ENCODE measurements at regions not wholly inside any gene's neighbourhood (a gene's known extent, or its start where the extent isn't known, plus 50 kb on each side); places are given as distances from the start of the nearest gene placed in this dataset.

- TF ChIP-seq CTCF (IDR thresholded peaks at IDR 0.05) = no peak
- intact Hi-C loops (cut with micrococcal nuclease) = no loop called here
- Histone ChIP-seq H3K27ac (ENCODE audit: low read length) (no peak overlapping the region), H3K27me3 (ENCODE audit: control insufficient read depth, insufficient read depth, low read length) (no peaks in the 10 kb centered on the region), H3K4me1 (ENCODE audit: control insufficient read depth, insufficient read depth, low read length) (no peaks in the 10 kb centered on the region), H3K36me3 (ENCODE audit: control insufficient read depth, insufficient read depth, low read length) (no peaks in the 10 kb centered on the region), H3K4me3 (ENCODE audit: low read length) (no peak overlapping the region), H3K9me3 (ENCODE audit: control insufficient read depth, insufficient read depth, low read length) (no peaks in the 10 kb centered on the region)
- no peak overlapping the region for H3K27ac Mint-ChIP-seq
- H3K27me3 Mint-ChIP-seq (ENCODE audit: low read depth in 2 of 2) = no peaks in the 10 kb centered on the region
- peaks cover 0 to 4% of the 10 kb centered on the region in 2 donors for H3K9me3 Mint-ChIP-seq
- DNase-seq = no peak
- WGBS (ENCODE audit: insufficient coverage) = 60% methylated on average over 1 of the region's 1 CpG
- no peaks in the 10 kb centered on the region for H3K4me1 Mint-ChIP-seq
- no peak overlapping the region for H3K4me3 Mint-ChIP-seq
- no peak for ATAC-seq
- H3K36me3 Mint-ChIP-seq = no peaks in the 10 kb centered on the region
These were observed 114.4 kb upstream of the API5 start for GRCh38 chr11:43197379-43197778.

- Histone ChIP-seq H3K9me3 (ENCODE audit: control insufficient read depth, insufficient read depth, low read length) (no peaks in the 10 kb centered on the region), H3K36me3 (ENCODE audit: control insufficient read depth, insufficient read depth, low read length) (no peaks in the 10 kb centered on the region), H3K4me3 (ENCODE audit: low read length) (no peak overlapping the region), H3K27me3 (ENCODE audit: control insufficient read depth, insufficient read depth, low read length) (no peaks in the 10 kb centered on the region), H3K4me1 (ENCODE audit: control insufficient read depth, insufficient read depth, low read length) (no peaks in the 10 kb centered on the region), H3K27ac (ENCODE audit: low read length) (no peak overlapping the region)
- Mint-ChIP-seq H3K9me3 (peaks cover 2 to 4% of the 10 kb centered on the region in 2 donors), H3K27me3 (ENCODE audit: low read depth in 2 of 2) (no peaks in the 10 kb centered on the region), H3K27ac (no peak overlapping the region), H3K36me3 (no peaks in the 10 kb centered on the region), H3K4me3 (no peak overlapping the region), H3K4me1 (no peaks in the 10 kb centered on the region)
- DNase-seq = no peak
- TF ChIP-seq CTCF (IDR thresholded peaks at IDR 0.05) = no peak
- ATAC-seq = no peak
- intact Hi-C loops (cut with micrococcal nuclease) = no loop called here
- WGBS (ENCODE audit: insufficient coverage) = 47% methylated on average over 1 of the region's 1 CpG
These were observed 111.8 kb upstream of the API5 start for GRCh38 chr11:43200031-43200430.

- TF ChIP-seq CTCF (IDR thresholded peaks at IDR 0.05) = no peak
- no peaks in the 10 kb centered on the region for H3K27me3 Mint-ChIP-seq (ENCODE audit: low read depth in 2 of 2)
- Histone ChIP-seq H3K4me1 (ENCODE audit: control insufficient read depth, insufficient read depth, low read length) (no peaks in the 10 kb centered on the region), H3K27ac (ENCODE audit: low read length) (no peak overlapping the region), H3K36me3 (ENCODE audit: control insufficient read depth, insufficient read depth, low read length) (no peaks in the 10 kb centered on the region), H3K27me3 (ENCODE audit: control insufficient read depth, insufficient read depth, low read length) (no peaks in the 10 kb centered on the region), H3K4me3 (ENCODE audit: low read length) (no peak overlapping the region), H3K9me3 (ENCODE audit: control insufficient read depth, insufficient read depth, low read length) (peaks cover 4% of the 10 kb centered on the region)
- no peak overlapping the region for H3K27ac Mint-ChIP-seq
- H3K4me1 Mint-ChIP-seq = no peaks in the 10 kb centered on the region
- DNase-seq (no peak), ATAC-seq (no peak)
- 80% methylated on average over 10 of the region's 10 CpGs for WGBS (ENCODE audit: insufficient coverage)
- peaks cover 5 to 18% of the 10 kb centered on the region in 2 donors for H3K9me3 Mint-ChIP-seq
- peaks cover 23% of the 10 kb centered on the region for H3K36me3 Mint-ChIP-seq
- intact Hi-C loops (cut with micrococcal nuclease) = no loop called here
- H3K4me3 Mint-ChIP-seq = no peak overlapping the region
These were observed 99.5 kb upstream of the API5 start for GRCh38 chr11:43212279-43212678.

GRCh38 chr11:43214471-43214870 lies 97.3 kb upstream of the API5 start:
- H3K4me1 ChIP-seq (ENCODE audit: control insufficient read depth, insufficient read depth, low read length) = no peaks in the 10 kb centered on the region
- no peak overlapping the region for H3K4me3 ChIP-seq (ENCODE audit: low read length)
- Mint-ChIP-seq H3K36me3 (peaks cover 5% of the 10 kb centered on the region), H3K4me1 (no peaks in the 10 kb centered on the region), H3K9me3 (peaks cover 9 to 12% of the 10 kb centered on the region in 2 donors), H3K4me3 (no peak overlapping the region), H3K27ac (no peak overlapping the region), H3K27me3 (ENCODE audit: low read depth in 2 of 2) (no peaks in the 10 kb centered on the region)
- peaks cover 4% of the 10 kb centered on the region for H3K9me3 ChIP-seq (ENCODE audit: control insufficient read depth, insufficient read depth, low read length)
- H3K27ac ChIP-seq (ENCODE audit: low read length) = no peak overlapping the region
- H3K27me3 ChIP-seq (ENCODE audit: control insufficient read depth, insufficient read depth, low read length) = no peaks in the 10 kb centered on the region
- no peak for DNase-seq
- no peak for ATAC-seq
- intact Hi-C loops (cut with micrococcal nuclease) = no loop called here
- no peaks in the 10 kb centered on the region for H3K36me3 ChIP-seq (ENCODE audit: control insufficient read depth, insufficient read depth, low read length)
- no peak for TF ChIP-seq CTCF (IDR thresholded peaks at IDR 0.05)
- 60% methylated on average over 1 of the region's 1 CpG for WGBS (ENCODE audit: insufficient coverage)

All from natural killer cell (primary cell).